ENCODE measurements at regions not wholly inside any gene's neighbourhood (a gene's known extent, or its start where the extent isn't known, plus 50 kb on each side); places are given as distances from the start of the nearest gene placed in this dataset.

DNA sequence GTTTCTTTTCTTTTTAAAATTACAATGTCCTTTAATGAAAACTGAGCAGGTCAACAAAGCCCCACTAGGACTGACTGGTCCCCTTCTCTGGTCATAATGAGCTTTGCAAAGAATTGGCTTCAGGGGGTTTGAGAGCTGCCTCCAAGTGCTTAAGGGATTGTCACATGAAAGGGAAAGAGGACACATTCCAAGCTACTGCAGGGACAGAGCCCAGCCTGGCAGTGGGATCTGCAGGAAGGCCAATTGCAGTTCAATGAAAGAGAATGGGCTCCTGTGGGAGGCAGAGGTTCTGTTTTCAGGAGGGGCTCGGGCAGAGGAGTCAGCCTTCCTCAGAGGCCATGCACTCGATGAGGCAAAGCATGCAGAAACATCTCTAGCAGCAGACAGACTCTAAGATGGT, 84.1 kb upstream of the ACKR3 start:
- TF ChIP-seq, protein P1, sequence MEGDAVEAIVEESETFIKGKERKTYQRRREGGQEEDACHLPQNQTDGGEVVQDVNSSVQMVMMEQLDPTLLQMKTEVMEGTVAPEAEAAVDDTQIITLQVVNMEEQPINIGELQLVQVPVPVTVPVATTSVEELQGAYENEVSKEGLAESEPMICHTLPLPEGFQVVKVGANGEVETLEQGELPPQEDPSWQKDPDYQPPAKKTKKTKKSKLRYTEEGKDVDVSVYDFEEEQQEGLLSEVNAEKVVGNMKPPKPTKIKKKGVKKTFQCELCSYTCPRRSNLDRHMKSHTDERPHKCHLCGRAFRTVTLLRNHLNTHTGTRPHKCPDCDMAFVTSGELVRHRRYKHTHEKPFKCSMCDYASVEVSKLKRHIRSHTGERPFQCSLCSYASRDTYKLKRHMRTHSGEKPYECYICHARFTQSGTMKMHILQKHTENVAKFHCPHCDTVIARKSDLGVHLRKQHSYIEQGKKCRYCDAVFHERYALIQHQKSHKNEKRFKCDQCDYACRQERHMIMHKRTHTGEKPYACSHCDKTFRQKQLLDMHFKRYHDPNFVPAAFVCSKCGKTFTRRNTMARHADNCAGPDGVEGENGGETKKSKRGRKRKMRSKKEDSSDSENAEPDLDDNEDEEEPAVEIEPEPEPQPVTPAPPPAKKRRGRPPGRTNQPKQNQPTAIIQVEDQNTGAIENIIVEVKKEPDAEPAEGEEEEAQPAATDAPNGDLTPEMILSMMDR (conservative IDR thresholded peaks at IDR 0.05; ENCODE audit: low read length) = no peak
- no peak for TF ChIP-seq EZH2phosphoT487 (IDR thresholded peaks at IDR 0.05; ENCODE audit: borderline replicate concordance, low read depth, low read length)

All from OCI-LY7 (cell line).